HG02610 (cell line): ENCODE measurements at regions not wholly inside any gene's neighbourhood (a gene's known extent, or its start where the extent isn't known, plus 50 kb on each side); places are given as distances from the start of the nearest gene placed in this dataset.

Experiments
- ATAC-seq: cut with Tn5 transposase; IDR thresholded peaks from one replicate; pipeline ENCODE4 v1.9.1; 2021; ENCODE audit warnings: mild to moderate bottlenecking, moderate library complexity; ENCODE audit not compliant: unreplicated experiment

- ATAC-seq, result no peak
These were observed 537.6 kb downstream of the BRD1 start for GRCh38 chr22:49289822-49290679.

- ATAC-seq, result no peak
These were observed 541.4 kb downstream of the BRD1 start for GRCh38 chr22:49286181-49286760.

GRCh38 chr22:49284931-49285330 is 542.7 kb downstream of the BRD1 start:
- ATAC-seq, result no peak

GRCh38 chr22:49284056-49284784 is 543.5 kb downstream of the BRD1 start:
- ATAC-seq, result no peak

GRCh38 chr22:49282596-49282995 is 545.1 kb downstream of the BRD1 start:
- ATAC-seq, result no peak

- no peak for ATAC-seq
These were observed 546.0 kb downstream of the BRD1 start for GRCh38 chr22:49281467-49282340.

GRCh38 chr22:49278340-49278739 is 549.3 kb downstream of the BRD1 start:
- ATAC-seq, result no peak

- ATAC-seq, result no peak
These were observed 551.1 kb downstream of the BRD1 start for GRCh38 chr22:49276567-49276966.

GRCh38 chr22:49274754-49275380 is 552.8 kb downstream of the BRD1 start:
- no peak for ATAC-seq

GRCh38 chr22:49272546-49273125 is 555.0 kb downstream of the BRD1 start:
- no peak for ATAC-seq

GRCh38 chr22:49271831-49272230 is 555.8 kb downstream of the BRD1 start:
- no peak for ATAC-seq

GRCh38 chr22:49271369-49271727 is 556.3 kb downstream of the BRD1 start:
- ATAC-seq, result no peak

GRCh38 chr22:49270595-49271368 is 556.9 kb downstream of the BRD1 start:
- no peak for ATAC-seq

GRCh38 chr22:49269928-49270327 is 557.7 kb downstream of the BRD1 start:
- ATAC-seq, result no peak

- no peak for ATAC-seq
These were observed 558.3 kb downstream of the BRD1 start for GRCh38 chr22:49269371-49269770.

GRCh38 chr22:49268924-49269323 is 558.7 kb downstream of the BRD1 start:
- no peak for ATAC-seq

GRCh38 chr22:49267996-49268395 is 559.7 kb downstream of the BRD1 start:
- ATAC-seq, result no peak

- ATAC-seq, result no peak
These were observed 560.8 kb downstream of the BRD1 start for GRCh38 chr22:49266561-49267519.
